Esophagus muscularis mucosa (tissue), 4 donors: ENCODE measurements at regions not wholly inside any gene's neighbourhood (a gene's known extent, or its start where the extent isn't known, plus 50 kb on each side); places are given as distances from the start of the nearest gene placed in this dataset.

Experiments used
- EP300 ChIP-seq: sonication (generic); formaldehyde crosslinking; IDR thresholded peaks from one replicate; pipeline ENCODE4 v1.6.1; 2017; ENCODE audit warnings: antibody characterized with exemption
- POLR2A ChIP-seq: fragments of 450-650 bp; IDR thresholded peaks from one replicate; pipeline ENCODE4 v1.6.1; 2017; ENCODE audit warnings: antibody characterized with exemption, moderate library complexity, mild to moderate bottlenecking, low read depth
- POLR2AphosphoS5 ChIP-seq, 2 donors: sonication (generic); formaldehyde crosslinking; IDR thresholded peaks; one replicate each; pipeline ENCODE4 v1.6.1; 2017; ENCODE audit warnings: antibody characterized with exemption in 2 of 2
- TF ChIP-seq, protein P1 (sequence below), 3 experiments: fragments of 200-600 bp in 2 of 3; fragments of 450-650 bp in 1 of 3; sonication (generic) in 2 of 3; IDR thresholded peaks; one replicate each; pipeline ENCODE4 v1.5.1; 2017 to 2019; ENCODE audit warnings: antibody characterized with exemption in 3 of 3, mild to moderate bottlenecking in 2 of 3, moderate library complexity in 1 of 3

DNA sequence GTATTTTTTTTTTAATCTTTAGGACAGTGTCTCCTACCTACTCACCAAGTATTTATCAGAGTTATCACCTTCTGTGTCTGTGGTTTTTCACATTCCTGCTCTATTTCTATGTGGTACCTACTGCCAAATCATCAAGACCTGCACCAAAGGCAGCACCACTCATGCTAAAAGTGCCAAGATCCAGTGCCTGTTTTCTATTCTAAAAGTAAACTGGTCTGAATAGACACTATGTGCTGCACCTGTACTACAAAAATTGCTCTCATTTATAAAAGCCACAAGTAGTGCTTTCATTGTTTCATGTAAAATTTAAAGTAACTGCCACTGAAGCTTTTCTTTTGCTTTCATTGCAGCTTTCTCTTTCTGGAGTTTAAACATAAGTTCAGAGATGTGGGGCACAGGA is 103.9 kb upstream of the GULP1 start:
- TF ChIP-seq, protein P1, sequence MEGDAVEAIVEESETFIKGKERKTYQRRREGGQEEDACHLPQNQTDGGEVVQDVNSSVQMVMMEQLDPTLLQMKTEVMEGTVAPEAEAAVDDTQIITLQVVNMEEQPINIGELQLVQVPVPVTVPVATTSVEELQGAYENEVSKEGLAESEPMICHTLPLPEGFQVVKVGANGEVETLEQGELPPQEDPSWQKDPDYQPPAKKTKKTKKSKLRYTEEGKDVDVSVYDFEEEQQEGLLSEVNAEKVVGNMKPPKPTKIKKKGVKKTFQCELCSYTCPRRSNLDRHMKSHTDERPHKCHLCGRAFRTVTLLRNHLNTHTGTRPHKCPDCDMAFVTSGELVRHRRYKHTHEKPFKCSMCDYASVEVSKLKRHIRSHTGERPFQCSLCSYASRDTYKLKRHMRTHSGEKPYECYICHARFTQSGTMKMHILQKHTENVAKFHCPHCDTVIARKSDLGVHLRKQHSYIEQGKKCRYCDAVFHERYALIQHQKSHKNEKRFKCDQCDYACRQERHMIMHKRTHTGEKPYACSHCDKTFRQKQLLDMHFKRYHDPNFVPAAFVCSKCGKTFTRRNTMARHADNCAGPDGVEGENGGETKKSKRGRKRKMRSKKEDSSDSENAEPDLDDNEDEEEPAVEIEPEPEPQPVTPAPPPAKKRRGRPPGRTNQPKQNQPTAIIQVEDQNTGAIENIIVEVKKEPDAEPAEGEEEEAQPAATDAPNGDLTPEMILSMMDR (IDR thresholded peaks at IDR 0.05): no peak
- TF ChIP-seq POLR2A: no peak
- TF ChIP-seq POLR2AphosphoS5 (IDR thresholded peaks at IDR 0.05): no peak
- TF ChIP-seq EP300: no peak
